ENCODE measurements at regions not wholly inside any gene's neighbourhood (a gene's known extent, or its start where the extent isn't known, plus 50 kb on each side); places are given as distances from the start of the nearest gene placed in this dataset.

GRCh38 chr12:85679296-85679695 lies 156.9 kb downstream of the RASSF9 start:
- no peak for TF ChIP-seq CEBPB (IDR thresholded peaks at IDR 0.05)
- TF ChIP-seq RCOR1 (IDR thresholded peaks at IDR 0.05; ENCODE audit: low read depth, low read length): no peak
- no peak for TF ChIP-seq PHF8 (IDR thresholded peaks at IDR 0.05; ENCODE audit: borderline replicate concordance, low read depth)
- TF ChIP-seq HMGXB4 (CRISPR knock-in tag; IDR thresholded peaks at IDR 0.05; ENCODE audit: borderline replicate concordance): no peak
- no peak for TF ChIP-seq CTCF (IDR thresholded peaks at IDR 0.05)
- TF ChIP-seq MAFK (IDR thresholded peaks at IDR 0.05; ENCODE audit: partially characterized antibody): no peak
- TF ChIP-seq GATA3 (IDR thresholded peaks at IDR 0.05; ENCODE audit: borderline replicate concordance): no peak
- TF ChIP-seq ELK1 (IDR thresholded peaks at IDR 0.05; ENCODE audit: low read depth, low read length): no peak
- TF ChIP-seq REST (IDR thresholded peaks at IDR 0.05): no peak
- no peak for TF ChIP-seq HOXB5 (CRISPR knock-in tag; IDR thresholded peaks at IDR 0.05)
- Histone ChIP-seq H3K9me3 (no peaks in the 10 kb centered on the region), H3K4me2 (no peak overlapping the region), H3K4me1 (no peaks in the 10 kb centered on the region), H3K4me3 (no peak overlapping the region), H3K27ac (no peak overlapping the region)
- no peak for DNase-seq (ENCODE audit: low read depth in 1 of 2, low spot score in 1 of 2)
- CTCF ChIA-PET: interaction anchor here (0.8 kb wide), 1 partner anchor 21 kb away, joined by 3 read pairs; no protein-coding TSS in a partner anchor
- WGBS (ENCODE audit: missing lambda C conversion rate): 86% methylated on average over 1 of the region's 1 CpG
- no peak for FAIRE-seq
- POLR2A ChIA-PET: no interaction called here
- no peak for ATAC-seq

GRCh38 chr12:85680881-85681280 lies 155.3 kb downstream of the RASSF9 start:
- H3K27ac ChIP-seq: no peak overlapping the region
- no peak overlapping the region for H3K4me2 ChIP-seq
- no peaks in the 10 kb centered on the region for H3K4me1 ChIP-seq
- no peak for FAIRE-seq
- ChIA-PET CTCF (no interaction called here), POLR2A (no interaction called here)
- TF ChIP-seq HEYL (CRISPR knock-in tag; IDR thresholded peaks at IDR 0.05) (no peak), PHF8 (IDR thresholded peaks at IDR 0.05; ENCODE audit: borderline replicate concordance, low read depth) (no peak), HES2 (IDR thresholded peaks at IDR 0.05) (no peak), PBX3 (IDR thresholded peaks at IDR 0.05) (no peak), RNF2 (IDR thresholded peaks at IDR 0.05; ENCODE audit: borderline replicate concordance, low read depth) (no peak), CBX2 (IDR thresholded peaks at IDR 0.05; ENCODE audit: borderline replicate concordance, low read depth) (no peak), RCOR1 (IDR thresholded peaks at IDR 0.05; ENCODE audit: low read depth, low read length) (no peak), ATOH8 (CRISPR knock-in tag; IDR thresholded peaks at IDR 0.05; ENCODE audit: low read depth) (no peak), ZFP36 (IDR thresholded peaks at IDR 0.05; ENCODE audit: borderline replicate concordance, partially characterized antibody) (no peak), USF2 (IDR thresholded peaks at IDR 0.05) (no peak), NFE2L2 (conservative IDR thresholded peaks at IDR 0.05; ENCODE audit: low read length) (no peak), GATA3 (IDR thresholded peaks at IDR 0.05; ENCODE audit: borderline replicate concordance) (no peak), TFCP2L1 (CRISPR knock-in tag; IDR thresholded peaks at IDR 0.05) (no peak)
- ATAC-seq: no peak
- no peaks in the 10 kb centered on the region for H3K9me3 ChIP-seq
- 78% methylated on average over 1 of the region's 1 CpG for WGBS (ENCODE audit: missing lambda C conversion rate)
- H3K4me3 ChIP-seq: no peak overlapping the region
- DNase-seq (ENCODE audit: low read depth in 1 of 2, low spot score in 1 of 2): no peak
